ENCODE measurements at regions not wholly inside any gene's neighbourhood (a gene's known extent, or its start where the extent isn't known, plus 50 kb on each side); places are given as distances from the start of the nearest gene placed in this dataset.

DNA sequence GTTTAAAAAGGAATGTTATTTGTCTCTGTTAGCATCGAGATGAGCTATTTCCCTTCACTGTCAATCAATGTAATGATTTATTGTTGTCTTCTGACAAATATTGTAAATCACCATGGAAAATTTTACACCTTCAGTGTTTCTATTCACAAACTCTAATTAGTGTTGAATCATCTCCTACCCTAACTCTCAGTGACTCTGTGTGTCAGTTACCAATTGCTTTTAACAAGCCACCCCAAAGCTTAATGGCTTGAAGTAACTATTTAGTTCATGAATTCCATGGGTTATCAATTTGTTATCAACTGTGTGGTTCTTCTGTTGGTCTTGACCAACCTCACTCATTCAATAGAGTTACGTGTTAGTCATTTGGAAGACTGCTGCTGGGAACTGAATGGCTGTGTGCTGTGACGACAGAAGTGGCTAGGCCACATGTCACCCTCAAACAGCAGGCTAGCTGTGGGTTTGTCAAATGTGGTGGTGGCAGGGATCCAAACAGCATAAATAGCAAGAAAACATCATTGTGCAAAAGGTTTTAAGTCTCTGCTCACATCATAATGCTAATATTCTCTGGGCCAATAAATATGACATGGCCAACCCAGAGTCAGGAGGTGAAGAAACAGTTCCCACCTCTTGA, 910.8 kb upstream of the CDH2 start:
- peak; percentile 9 for DNase-seq (ENCODE audit: low read depth)

DNA sequence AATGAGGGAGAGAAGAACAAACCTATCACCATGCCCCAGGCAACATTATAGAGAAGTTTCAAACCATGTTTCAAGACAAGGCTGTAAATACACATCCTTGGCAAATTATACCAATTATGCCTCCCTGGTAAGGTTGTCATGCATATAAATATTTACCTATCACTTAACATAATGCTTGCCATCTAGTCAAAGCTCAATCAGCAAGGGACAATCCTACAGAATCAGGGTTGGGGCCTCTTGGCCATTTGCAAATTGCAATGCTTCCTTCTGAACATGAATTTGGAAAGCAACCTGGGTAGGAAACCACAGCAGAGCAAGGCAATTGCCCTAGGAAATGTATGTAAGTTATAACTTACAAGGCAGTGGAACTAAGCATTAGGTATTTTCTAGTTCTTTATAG, 907.2 kb upstream of the CDH2 start:
- DNase-seq (ENCODE audit: low read depth), result no peak

DNA sequence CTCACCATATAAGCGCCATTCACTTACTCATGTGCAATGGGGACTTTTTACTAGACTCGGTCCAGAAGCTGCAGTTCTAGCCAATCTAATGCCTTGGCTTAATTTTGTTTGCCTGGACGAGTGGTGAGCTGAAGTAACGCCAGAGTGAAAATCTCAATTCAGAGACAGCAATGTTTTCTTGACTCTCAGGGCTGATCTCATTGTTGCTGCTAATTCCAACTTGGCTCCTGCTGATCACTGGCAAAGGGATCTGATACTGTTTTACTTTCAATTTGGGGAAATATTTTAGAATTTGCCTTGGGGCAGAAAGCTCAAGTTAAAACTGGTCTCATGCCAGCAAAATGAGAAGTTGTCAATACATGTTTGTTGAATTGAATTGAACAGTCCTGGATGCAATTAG, 906.6 kb upstream of the CDH2 start:
- no peak for DNase-seq (ENCODE audit: low read depth)

DNA sequence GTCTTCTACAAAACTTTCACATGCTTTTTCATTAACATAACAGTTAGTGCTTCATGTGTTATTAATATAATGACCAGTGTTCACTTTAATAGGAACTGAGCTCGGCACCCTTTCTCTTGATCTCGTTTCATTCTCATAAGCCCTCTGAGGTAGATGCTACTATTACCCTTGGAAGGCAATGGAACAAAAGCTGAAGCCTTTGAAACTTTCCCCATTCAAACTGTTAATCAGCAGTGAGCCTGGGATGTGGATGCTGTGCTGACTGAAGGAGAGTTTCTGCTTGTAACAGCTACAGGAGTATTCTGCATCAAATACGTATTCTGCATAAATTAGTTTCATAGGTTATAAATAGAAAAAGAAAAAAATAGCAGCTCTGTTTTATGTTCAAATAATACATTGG, 904.0 kb upstream of the CDH2 start:
- DNase-seq (ENCODE audit: low read depth), result no peak

DNA sequence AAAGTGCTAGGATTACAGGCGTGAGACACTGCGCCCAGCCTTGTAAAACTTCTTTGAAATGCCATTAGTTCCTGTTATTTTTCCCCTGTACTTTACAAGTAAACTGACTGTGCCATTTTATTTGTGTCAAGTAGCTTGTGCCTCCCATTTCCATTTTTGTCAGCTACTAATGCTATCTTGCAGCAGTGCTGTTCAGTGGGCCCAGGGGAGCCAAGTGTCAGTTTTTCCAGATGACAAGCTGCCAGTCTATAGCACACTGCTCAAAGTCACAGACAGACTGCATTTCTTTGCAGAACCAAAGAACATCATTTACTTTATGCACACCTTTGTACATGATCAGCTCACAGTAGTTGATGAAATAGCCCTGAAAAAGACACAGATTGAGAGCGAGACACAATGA, 901.3 kb upstream of the CDH2 start:
- no peak for DNase-seq (ENCODE audit: low read depth)

DNA sequence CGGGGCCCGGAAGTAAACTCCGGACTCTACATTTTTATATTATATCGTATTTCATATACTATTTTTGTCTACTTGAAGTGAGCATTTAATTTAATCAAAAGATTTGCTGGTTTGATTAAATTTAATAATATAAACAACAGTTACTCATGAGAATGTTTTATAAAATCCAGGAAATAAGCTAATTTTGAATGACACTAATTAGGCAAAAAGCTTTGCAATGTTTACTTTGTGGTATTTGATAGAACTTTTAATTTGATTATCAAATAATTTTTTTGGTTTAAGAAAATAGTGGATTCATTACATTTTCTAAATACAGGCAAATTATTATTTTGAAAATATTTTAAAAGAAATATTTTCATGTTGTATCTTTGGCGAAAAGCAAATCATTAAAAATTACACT, 900.4 kb upstream of the CDH2 start:
- DNase-seq (ENCODE audit: low read depth), result no peak

DNA sequence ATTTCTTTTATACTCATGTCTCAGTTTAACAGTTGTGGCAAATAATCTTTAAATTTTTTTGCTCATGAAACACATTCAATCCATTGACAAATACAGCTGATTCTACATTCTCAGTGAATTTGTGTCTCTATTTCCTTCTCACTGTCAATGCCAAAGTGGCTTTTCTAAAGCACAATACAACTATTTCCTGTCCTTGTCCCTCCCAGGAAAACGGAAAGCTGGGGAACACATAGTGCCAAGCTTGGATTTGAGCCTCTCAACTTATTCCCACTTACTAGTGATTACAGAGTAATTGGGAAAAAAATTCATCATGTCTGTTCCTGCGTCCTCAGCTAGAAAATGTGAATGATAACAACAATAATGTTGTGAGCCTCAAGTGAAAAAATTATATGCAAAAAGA, 899.7 kb upstream of the CDH2 start:
- DNase-seq (ENCODE audit: low read depth), result no peak

DNA sequence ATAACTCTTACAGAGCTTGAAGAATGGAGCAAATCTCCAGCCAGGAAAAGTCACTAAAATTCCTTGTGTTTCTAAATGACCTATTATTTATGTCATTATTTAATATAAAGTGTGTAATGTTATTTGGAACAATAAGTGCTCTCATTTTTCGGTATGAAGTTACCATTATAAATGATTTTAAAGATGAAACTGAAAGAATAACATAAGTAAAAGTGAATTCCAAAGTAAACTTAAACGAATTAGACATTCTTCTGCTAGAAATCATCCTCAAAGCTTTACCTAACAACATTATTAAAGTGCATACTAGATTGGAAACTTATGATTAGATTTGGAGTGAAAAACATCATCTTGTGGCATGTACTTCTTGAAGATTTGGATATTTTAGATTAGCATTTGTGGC, 897.2 kb upstream of the CDH2 start:
- no peak for DNase-seq (ENCODE audit: low read depth)

DNA sequence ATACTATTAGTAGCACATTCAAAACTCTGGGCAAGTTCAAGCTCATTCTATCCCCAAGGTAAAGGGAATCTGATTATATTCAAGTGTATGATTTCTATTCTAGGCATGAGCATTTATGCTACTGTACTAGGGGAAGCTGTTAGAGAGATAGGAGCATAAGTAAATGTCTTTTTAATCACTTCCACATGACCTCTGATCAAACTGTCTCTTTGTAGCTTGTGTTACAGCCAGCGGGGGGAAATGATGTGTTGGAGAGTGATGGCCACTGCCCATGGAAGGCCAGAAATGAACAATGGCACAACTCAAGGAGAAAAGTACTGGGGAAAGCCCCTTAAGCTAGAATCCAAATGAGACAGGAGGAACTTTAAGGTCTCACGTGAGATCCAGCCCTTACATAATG, 894.9 kb upstream of the CDH2 start:
- DNase-seq (ENCODE audit: low read depth), result no peak

DNA sequence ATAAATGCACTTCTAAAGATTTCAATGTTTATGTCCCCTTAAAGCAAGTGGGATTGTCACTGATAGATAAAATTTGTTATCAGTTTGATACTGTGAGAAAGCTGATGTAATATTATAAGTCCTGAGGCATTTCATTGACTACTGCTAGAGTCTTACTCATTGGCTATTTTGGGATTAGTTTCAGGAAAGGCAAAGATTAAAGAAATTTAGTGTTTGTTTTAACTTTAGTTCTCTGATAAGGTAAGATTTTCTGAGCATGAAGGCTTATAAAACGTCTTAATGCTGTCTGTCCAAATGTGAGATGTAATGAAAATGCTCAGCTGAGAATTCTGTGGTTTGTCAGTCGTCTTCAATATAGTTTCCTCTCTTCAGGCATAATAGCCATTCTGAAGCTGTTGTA, 886.4 kb upstream of the CDH2 start:
- no peak for DNase-seq (ENCODE audit: low read depth)

DNA sequence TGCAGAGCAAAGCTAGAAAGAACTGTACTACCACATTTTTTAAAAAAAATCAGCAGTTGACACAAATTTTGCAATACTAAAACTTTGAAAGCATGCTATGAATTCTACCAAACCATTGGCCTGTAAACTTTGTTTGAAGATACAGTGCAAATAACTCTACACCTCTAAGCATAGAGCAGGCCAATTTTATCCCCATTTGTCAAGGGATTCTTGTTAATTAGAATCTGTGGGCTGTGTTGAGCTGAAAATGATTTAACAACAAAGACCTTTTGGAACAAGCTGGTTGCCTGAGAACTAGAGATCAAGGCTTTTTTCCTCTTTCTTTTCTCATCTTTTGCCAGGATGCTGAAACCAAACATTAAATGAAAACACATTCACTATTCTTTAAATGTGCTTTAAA, 886.0 kb upstream of the CDH2 start:
- no peak for DNase-seq (ENCODE audit: low read depth)

DNA sequence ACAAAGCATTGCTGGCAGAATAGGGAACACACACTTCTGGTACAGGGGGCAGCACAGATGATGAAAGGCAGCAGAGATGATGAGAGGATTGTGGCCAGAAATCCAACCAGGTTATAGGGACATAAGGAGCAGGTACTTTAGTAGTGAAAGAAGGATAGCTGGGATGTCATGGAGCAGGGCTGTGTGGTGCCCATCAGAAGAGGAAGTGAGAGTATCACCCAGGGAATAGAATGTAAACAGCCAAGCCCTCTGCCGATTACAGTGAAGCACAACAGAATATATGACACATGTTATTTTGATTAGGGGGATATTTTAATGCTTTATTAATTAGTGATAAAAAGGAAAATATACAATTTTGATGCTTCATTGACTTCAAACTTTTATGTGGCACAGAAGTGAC, 883.4 kb upstream of the CDH2 start:
- peak; percentile 1 for DNase-seq (ENCODE audit: low read depth)

DNA sequence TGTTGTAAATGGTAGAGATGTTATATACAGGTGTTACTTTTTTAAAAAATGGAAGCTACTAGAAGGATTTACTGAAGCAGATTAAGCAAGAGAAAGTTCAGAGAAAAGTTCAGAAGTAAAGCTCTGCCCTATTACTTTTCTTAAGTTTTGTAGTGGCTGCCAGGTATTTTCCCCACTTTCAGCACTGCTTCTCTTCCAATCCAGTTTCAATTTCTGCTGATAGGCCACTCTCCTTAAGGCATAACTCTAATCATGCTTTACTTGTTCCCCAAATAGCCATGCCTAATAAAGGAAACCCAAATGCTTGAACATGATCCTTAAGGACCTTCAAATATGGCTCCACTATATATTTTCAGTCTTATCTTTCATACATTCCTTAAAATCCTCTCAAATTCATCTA, 880.8 kb upstream of the CDH2 start:
- DNase-seq (ENCODE audit: low read depth), result no peak

DNA sequence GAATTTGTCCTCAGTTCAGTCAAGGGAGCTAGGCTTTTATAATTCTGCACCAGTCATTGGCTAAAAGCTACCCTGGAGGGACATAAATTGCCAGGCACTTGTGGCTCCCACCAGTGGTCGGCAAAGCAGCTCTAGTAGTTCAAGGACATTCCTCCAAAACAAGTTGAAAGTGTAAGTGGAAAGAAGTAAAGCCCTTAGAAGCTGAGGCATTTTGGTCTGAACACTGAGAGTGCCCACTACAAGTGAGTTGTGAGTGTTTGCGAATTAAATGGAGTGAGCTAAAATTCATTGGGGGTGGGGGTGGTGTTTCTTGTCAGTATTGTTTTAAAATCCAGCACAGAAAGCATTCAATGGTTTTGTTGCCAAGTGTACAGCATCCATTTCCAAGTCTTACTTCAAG, 879.9 kb upstream of the CDH2 start:
- no peak for DNase-seq (ENCODE audit: low read depth)

DNA sequence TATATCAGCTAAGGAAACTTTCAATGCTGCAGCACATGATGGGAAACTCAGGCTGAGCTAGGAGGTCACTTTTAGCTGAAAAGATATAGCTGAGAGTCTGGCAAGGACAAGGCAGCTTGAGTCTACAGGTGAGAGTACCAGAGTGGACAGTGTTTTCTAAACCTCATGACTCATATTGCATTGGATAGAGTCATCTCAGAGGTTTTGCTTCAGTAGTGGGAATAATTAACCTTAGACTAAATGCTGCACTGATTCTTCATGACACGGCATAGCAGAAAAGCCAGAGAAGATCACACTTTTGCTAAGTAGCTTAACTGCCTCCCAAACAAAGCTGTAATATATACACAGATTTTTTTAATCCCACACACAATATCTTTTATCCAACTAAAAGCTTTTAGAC, 865.0 kb upstream of the CDH2 start:
- DNase-seq (ENCODE audit: low read depth), result no peak

DNA sequence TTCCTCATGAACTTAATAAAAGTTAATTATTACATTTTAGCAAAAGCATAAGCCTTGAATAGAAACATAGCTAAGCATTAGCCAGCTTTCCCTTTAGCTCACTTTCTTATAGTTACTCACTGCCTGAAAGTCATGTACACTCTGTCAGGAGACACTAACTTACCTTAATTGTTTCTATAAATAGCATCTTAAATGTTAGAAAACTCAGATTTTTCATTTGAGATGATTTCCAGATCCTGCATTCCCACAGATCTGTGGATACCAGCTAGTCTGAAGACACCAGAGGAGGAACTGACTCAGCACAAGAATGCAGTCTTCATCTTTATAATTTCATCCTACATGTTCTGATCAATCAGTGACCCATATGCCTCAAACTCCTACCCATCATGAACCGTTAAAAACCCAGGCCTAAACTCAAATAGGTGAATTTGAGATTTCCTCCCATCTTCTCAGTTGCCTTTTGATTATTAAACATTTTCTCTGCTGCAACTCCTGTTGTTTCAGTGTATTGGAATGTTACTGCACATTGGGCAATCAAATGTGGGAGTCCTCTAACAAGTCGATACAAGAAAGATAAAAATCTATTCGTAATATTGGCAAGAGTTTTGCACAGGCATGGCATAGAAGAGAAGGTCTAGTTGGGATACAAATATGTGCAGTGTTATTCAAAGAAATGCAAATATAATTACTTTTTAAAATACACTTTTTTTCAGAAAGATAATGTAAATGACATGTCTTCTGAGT, 857.4 kb upstream of the CDH2 start:
- DNase-seq (ENCODE audit: low read depth), result peak; percentile 7

DNA sequence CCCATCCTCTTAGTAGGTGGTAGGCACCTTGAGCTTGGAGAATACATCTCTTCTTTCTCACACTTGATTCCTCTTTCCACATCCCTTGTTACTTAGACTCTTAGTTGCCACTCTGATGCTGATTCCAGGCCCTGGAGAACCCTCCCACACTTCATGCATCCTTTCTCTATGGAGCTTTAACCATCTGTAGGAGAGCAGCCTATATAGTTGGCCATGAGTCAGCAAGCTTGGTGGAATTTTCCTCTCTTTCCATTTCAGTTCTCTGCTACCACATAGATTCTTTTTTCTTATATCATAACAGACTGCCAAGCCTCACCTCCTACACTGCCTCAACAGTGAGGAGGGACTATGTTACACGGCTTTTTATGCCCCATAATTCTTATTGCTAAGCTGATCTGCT, 851.6 kb upstream of the CDH2 start:
- no peak for DNase-seq (ENCODE audit: low read depth)

DNA sequence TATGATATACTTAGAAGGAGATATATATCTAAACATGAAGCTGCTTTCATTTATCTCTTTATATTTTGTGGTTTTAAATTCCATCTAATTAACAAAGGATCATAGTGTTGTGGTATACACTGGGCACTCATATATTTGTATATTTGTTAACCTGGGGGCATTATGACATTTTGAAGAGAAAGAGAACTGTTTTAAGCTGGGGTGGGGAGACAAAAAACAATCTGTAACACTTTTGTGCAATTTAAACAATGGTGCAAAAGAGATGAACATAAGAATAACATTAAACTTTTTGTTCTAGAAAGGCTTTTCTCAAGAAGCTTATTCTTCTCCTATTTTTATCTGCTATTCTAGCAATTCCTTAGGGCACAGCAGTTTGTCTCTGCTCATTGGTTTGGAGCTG, 842.0 kb upstream of the CDH2 start:
- no peak for DNase-seq (ENCODE audit: low read depth)

DNA sequence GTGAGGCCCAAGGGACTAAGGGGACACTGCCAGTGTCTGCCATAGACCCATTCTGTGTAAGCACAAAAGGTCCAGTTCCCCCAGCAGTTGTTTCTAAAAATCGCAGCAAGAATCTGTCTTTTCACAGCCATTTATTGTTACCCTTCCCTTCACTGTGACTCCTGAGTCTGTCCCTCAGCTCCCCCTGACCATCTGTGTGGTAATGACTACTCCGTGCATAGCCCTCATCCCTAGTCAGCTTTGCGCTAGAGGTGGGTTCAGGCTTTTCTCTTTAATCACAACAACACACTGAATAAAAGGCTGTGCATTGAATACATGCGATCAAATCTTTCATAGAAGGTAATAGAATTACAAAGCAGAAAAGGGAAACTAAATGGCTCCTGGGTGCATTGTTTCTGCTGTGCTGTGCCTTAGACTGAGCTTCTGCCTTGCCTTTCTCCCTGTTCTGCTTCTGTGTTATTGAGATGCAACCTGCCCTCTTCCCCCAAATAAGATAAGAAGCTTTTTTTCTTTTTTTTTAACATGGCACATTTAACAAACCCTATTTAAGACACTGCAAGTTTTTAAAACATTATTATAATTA, 836.0 kb upstream of the CDH2 start:
- DNase-seq (ENCODE audit: low read depth), result no peak

DNA sequence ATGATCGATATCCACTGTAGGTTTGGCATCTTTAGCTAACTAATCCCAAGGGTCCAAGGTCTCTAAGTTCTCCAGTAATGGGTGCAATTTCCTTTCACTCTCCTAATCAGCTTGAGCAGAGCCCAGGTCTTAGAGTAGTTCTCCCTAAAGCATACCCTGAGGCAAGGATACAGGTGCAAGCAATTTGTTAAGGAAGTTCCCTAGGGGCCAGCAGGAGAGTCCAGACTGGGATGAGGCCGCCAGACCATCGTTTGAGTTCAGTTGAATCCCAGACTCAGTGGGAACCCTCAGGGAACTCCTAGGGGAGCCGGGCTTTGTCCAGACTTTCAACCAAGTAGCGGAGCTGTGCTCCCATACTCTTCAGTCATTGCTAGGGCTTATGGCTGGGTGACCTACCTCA, 835.4 kb upstream of the CDH2 start:
- no peak for DNase-seq (ENCODE audit: low read depth)

DNA sequence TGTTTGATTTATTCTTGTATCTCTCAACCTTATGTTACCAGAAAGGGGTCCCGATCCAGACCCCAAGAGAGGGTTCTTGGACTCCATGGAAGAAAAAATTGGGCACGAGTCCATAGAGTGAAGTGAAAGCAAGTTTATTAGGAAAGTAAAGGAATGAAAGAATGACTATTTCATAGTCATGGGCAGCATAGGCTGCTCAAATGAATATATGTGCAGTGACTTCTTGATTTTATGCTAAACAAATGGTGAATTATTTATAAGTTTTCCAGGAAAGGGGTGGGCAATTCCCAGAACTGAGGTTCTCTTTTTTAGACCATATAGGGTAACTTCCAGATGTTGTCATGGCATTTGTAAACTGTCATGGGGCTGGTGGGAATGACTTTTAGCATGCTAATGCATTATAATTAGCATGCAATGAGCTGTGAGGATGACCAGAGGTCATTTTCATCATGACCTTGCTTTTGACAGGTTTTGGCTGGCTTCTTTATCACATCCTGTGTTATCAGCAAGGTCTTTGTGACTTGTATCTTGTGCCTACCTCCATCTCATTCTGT, 832.4 kb upstream of the CDH2 start:
- no peak for DNase-seq (ENCODE audit: low read depth)

DNA sequence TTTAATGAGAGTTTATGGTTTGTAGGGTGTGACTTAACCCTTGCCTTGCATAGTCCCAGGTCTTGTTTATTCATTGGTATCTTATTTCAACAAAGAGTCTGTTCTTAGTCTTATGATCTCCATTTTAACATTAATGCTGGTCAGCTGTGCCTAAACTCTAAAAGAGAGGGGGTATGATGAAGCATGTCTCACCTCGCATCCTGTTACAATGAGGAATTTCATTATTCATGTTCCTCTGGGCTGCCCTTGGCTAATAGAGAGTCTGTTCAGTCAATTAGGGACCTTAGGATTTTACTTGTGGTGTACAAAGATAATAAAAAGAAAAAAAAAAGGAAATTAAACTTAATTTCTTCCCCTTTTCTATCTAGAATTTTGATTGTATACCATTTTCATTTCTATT, 831.9 kb upstream of the CDH2 start:
- peak; percentile 10 for DNase-seq (ENCODE audit: low read depth)

DNA sequence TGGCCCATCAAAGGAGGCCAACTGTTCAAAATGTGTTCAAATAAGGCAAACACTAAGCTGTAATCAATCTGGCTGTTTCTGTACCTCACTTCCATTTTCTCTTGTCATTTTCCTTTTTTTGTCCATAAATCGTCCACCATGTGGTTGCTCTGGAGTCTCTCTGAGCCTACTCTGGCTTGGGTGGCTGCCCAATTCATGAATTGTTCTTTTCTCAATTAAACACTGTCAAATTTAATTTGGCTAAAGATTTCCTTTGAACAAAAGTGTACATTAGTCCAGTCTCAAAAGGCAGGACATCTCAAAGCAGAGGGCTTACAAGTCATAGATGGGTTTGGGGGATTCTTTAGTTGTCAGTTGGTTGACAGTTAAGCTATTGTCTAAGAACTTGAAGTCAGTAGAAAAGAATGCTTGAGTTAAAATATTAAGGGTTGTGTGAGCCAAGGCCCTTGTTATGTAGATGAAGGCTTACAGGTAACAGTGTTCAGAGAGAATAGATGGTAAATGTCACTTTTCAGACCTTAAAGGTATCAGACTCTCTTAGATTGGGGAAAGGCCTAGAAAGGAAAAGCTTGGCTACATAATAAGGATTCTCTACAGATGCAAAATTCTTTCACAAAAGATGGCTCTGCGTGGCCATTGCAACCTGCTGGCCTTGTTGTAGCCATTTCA, 831.2 kb upstream of the CDH2 start:
- no peak for DNase-seq (ENCODE audit: low read depth)
